Activated CD4-positive, alpha-beta memory T cell treated with anti-CD3 and anti-CD28 coated beads for 36 hours (primary cell): ENCODE measurements at regions not wholly inside any gene's neighbourhood (a gene's known extent, or its start where the extent isn't known, plus 50 kb on each side); places are given as distances from the start of the nearest gene placed in this dataset.

Experiments used
- CTCF ChIA-PET: fragments of 350-600 bp; sonication (Branson Sonifier 250); formaldehyde crosslinking; loops from one replicate; lab custom pipeline; 2021; ENCODE audit warnings: antibody characterized with exemption, inconsistent platforms; lab: Charles Lee
- POLR2A ChIA-PET: fragments of 350-600 bp; sonication (Branson Sonifier 250); formaldehyde crosslinking; loops from one replicate; lab custom pipeline; 2021; ENCODE audit warnings: antibody characterized with exemption; lab: Charles Lee
- DNase-seq: peaks from one replicate; pipeline ENCODE4 v3.0.0-alpha.2; 2020
- H3K27ac Mint-ChIP-seq: one replicate; pipeline ENCODE4 v1.8.0; 2021; ENCODE audit warnings: mixed read lengths
- H3K27me3 Mint-ChIP-seq: one replicate; pipeline ENCODE4 v1.8.0; 2021; ENCODE audit warnings: mixed read lengths
- H3K36me3 Mint-ChIP-seq: one replicate; pipeline ENCODE4 v1.8.0; 2021; ENCODE audit warnings: mixed read lengths
- H3K4me1 Mint-ChIP-seq: one replicate; pipeline ENCODE4 v1.8.0; 2021; ENCODE audit warnings: low read depth, mixed read lengths
- H3K4me3 Mint-ChIP-seq: one replicate; pipeline ENCODE4 v1.8.0; 2021; ENCODE audit warnings: mild to moderate bottlenecking, mixed read lengths
- H3K9me3 Mint-ChIP-seq: one replicate; pipeline ENCODE4 v1.8.0; 2021; ENCODE audit warnings: mixed read lengths
- intact Hi-C: fragments of 100-400 bp; cut with micrococcal nuclease; formaldehyde crosslinking; loops from one replicate; pipeline ENCODE4 v1.15.1; 2023

- intact Hi-C loops = no loop called here
- ChIA-PET CTCF (no interaction called here), POLR2A (no interaction called here)
These were observed 322.8 kb upstream of the SORCS1 start for GRCh38 chr10:107487284-107487683.

GRCh38 chr10:107485019-107485418 is 320.5 kb upstream of the SORCS1 start:
- intact Hi-C loops = no loop called here
- Mint-ChIP-seq H3K9me3 (peaks cover 14% of the 10 kb centered on the region), H3K4me3 (no peak overlapping the region), H3K27ac (no peak overlapping the region), H3K4me1 (no peaks in the 10 kb centered on the region), H3K36me3 (no peaks in the 10 kb centered on the region), H3K27me3 (no peaks in the 10 kb centered on the region)
- ChIA-PET CTCF (no interaction called here), POLR2A (no interaction called here)
- DNase-seq = no peak

More at GRCh38 chr10:107487284-107487683, 322.8 kb upstream of the SORCS1 start:
- no peak for DNase-seq
- no peaks in the 10 kb centered on the region for H3K36me3 Mint-ChIP-seq
- peaks cover 14% of the 10 kb centered on the region for H3K9me3 Mint-ChIP-seq
- H3K4me1 Mint-ChIP-seq = no peaks in the 10 kb centered on the region
- no peak overlapping the region for H3K4me3 Mint-ChIP-seq
- no peak overlapping the region for H3K27ac Mint-ChIP-seq
- no peaks in the 10 kb centered on the region for H3K27me3 Mint-ChIP-seq

- Mint-ChIP-seq H3K27ac (no peak overlapping the region), H3K4me3 (no peak overlapping the region), H3K9me3 (peaks cover 13% of the 10 kb centered on the region), H3K4me1 (no peaks in the 10 kb centered on the region), H3K27me3 (no peaks in the 10 kb centered on the region), H3K36me3 (no peaks in the 10 kb centered on the region)
- no peak for DNase-seq
- POLR2A ChIA-PET = no interaction called here
- intact Hi-C loops = no loop called here
- CTCF ChIA-PET = no interaction called here
These were observed 317.4 kb upstream of the SORCS1 start for GRCh38 chr10:107481881-107482280.

GRCh38 chr10:107481224-107481623 is 316.7 kb upstream of the SORCS1 start:
- no peaks in the 10 kb centered on the region for H3K4me1 Mint-ChIP-seq
- POLR2A ChIA-PET = no interaction called here
- DNase-seq = no peak

GRCh38 chr10:107480781-107481180 is 316.3 kb upstream of the SORCS1 start:
- POLR2A ChIA-PET = no interaction called here
- Mint-ChIP-seq H3K4me3 (no peak overlapping the region), H3K4me1 (no peaks in the 10 kb centered on the region), H3K27me3 (no peaks in the 10 kb centered on the region), H3K9me3 (peaks cover 19% of the 10 kb centered on the region), H3K36me3 (no peaks in the 10 kb centered on the region), H3K27ac (no peak overlapping the region)
- DNase-seq = no peak
- intact Hi-C loops = no loop called here
- CTCF ChIA-PET = no interaction called here

More at GRCh38 chr10:107481224-107481623, 316.7 kb upstream of the SORCS1 start:
- no peaks in the 10 kb centered on the region for H3K36me3 Mint-ChIP-seq
- CTCF ChIA-PET = no interaction called here
- peaks cover 16% of the 10 kb centered on the region for H3K9me3 Mint-ChIP-seq
- no peaks in the 10 kb centered on the region for H3K27me3 Mint-ChIP-seq
- intact Hi-C loops = no loop called here
- no peak overlapping the region for H3K27ac Mint-ChIP-seq
- H3K4me3 Mint-ChIP-seq = no peak overlapping the region

DNA sequence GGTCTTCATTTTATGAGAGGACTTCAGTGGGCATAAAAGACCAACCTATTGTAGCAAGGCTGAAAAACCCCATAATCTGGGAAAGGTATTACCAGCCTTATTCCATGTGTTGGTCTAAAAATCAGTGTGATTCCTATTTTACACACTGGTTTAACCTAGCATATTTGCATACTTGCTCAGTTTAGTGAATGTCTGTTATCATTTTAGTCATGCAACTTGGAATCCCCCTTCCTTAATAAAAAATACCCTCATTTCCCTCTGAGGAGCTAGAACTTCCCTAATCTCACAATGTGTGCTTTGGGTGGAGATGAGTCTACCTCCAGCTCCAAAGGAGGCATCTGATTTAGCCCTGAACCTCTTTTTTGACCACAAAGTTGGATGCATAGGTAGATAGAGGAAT is 312.8 kb upstream of the SORCS1 start:
- intact Hi-C loops = no loop called here
- H3K27me3 Mint-ChIP-seq = no peaks in the 10 kb centered on the region
- no peaks in the 10 kb centered on the region for H3K36me3 Mint-ChIP-seq
- no peak for DNase-seq
- H3K27ac Mint-ChIP-seq = no peak overlapping the region
- H3K4me3 Mint-ChIP-seq = no peak overlapping the region
- POLR2A ChIA-PET = no interaction called here
- CTCF ChIA-PET = interaction anchor here (0.6 kb wide), 1 partner anchor 83 kb away, joined by 5 read pairs; no protein-coding TSS in a partner anchor
- H3K4me1 Mint-ChIP-seq = no peaks in the 10 kb centered on the region
- H3K9me3 Mint-ChIP-seq = peaks cover 16% of the 10 kb centered on the region

GRCh38 chr10:107476408-107476807 is 311.9 kb upstream of the SORCS1 start:
- H3K9me3 Mint-ChIP-seq = peaks cover 21% of the 10 kb centered on the region
- no peaks in the 10 kb centered on the region for H3K27me3 Mint-ChIP-seq
- POLR2A ChIA-PET = no interaction called here
- intact Hi-C loops = no loop called here
- CTCF ChIA-PET = interaction anchor here (0.6 kb wide), 1 partner anchor 84 kb away, joined by 5 read pairs; no protein-coding TSS in a partner anchor
- no peak overlapping the region for H3K4me3 Mint-ChIP-seq
- H3K27ac Mint-ChIP-seq = no peak overlapping the region
- DNase-seq = no peak
- H3K4me1 Mint-ChIP-seq = no peaks in the 10 kb centered on the region
- no peaks in the 10 kb centered on the region for H3K36me3 Mint-ChIP-seq

DNA sequence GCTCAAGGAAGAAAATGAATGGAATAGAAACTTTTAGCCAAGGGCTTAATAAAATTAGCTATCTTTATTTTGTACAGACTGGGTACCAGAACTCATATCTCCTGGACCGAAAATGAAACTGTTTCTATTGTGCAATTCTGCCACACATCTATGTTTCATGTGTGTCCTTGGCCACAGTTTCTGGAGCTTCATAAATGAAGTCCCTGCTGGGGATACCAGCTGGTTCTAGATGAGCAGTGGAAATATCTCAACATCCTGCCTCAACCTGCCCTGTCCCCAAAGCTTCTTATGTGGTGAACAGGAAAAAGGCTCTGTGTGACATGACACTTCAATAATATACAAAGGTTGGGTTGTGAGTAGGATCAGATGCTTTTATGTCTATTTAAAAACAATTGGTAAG is 310.1 kb upstream of the SORCS1 start:
- CTCF ChIA-PET = no interaction called here
- POLR2A ChIA-PET = no interaction called here
- DNase-seq = no peak
- H3K27ac Mint-ChIP-seq = no peak overlapping the region
- intact Hi-C loops = no loop called here
- H3K4me3 Mint-ChIP-seq = no peak overlapping the region
- no peaks in the 10 kb centered on the region for H3K4me1 Mint-ChIP-seq
- no peaks in the 10 kb centered on the region for H3K27me3 Mint-ChIP-seq
- H3K9me3 Mint-ChIP-seq = peaks cover 23% of the 10 kb centered on the region
- H3K36me3 Mint-ChIP-seq = no peaks in the 10 kb centered on the region

DNA sequence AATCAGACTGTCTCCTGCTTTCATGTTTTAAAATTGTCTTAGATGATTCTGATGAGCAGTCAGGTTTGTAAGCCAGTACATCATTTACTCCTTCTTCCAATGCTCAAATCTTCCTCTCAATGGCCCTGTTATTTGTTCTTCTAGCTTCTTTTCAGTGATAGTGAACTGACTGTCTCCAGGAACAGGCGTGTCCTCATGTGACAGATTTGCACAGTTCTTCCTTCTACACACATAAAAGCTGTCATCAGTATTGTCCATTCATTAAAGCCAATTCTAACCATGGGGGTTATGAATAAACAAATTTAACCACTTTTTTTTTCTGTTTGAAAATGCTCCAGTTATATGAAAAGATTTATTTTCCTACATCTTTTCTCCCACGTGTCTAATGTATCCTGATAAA is 308.7 kb upstream of the SORCS1 start:
- no peak overlapping the region for H3K27ac Mint-ChIP-seq
- DNase-seq = no peak
- intact Hi-C loops = no loop called here

GRCh38 chr10:107471911-107472310 is 307.4 kb upstream of the SORCS1 start:
- Mint-ChIP-seq H3K4me1 (no peaks in the 10 kb centered on the region), H3K4me3 (no peak overlapping the region), H3K9me3 (peaks cover 21% of the 10 kb centered on the region), H3K27me3 (no peaks in the 10 kb centered on the region), H3K36me3 (no peaks in the 10 kb centered on the region), H3K27ac (no peak overlapping the region)
- ChIA-PET POLR2A (no interaction called here), CTCF (no interaction called here)
- DNase-seq = no peak
- intact Hi-C loops = no loop called here

More for the DNA sequence above, 308.7 kb upstream of the SORCS1 start:
- Mint-ChIP-seq H3K4me1 (no peaks in the 10 kb centered on the region), H3K27me3 (no peaks in the 10 kb centered on the region), H3K4me3 (no peak overlapping the region), H3K36me3 (no peaks in the 10 kb centered on the region), H3K9me3 (peaks cover 23% of the 10 kb centered on the region)
- ChIA-PET POLR2A (no interaction called here), CTCF (no interaction called here)

GRCh38 chr10:107453561-107453960 is 289.1 kb upstream of the SORCS1 start:
- CTCF ChIA-PET = no interaction called here
- Mint-ChIP-seq H3K4me1 (no peaks in the 10 kb centered on the region), H3K27me3 (no peaks in the 10 kb centered on the region), H3K9me3 (peaks cover 12% of the 10 kb centered on the region), H3K36me3 (no peaks in the 10 kb centered on the region), H3K4me3 (no peak overlapping the region), H3K27ac (no peak overlapping the region)
- intact Hi-C loops = no loop called here
- no peak for DNase-seq
- POLR2A ChIA-PET = no interaction called here

DNA sequence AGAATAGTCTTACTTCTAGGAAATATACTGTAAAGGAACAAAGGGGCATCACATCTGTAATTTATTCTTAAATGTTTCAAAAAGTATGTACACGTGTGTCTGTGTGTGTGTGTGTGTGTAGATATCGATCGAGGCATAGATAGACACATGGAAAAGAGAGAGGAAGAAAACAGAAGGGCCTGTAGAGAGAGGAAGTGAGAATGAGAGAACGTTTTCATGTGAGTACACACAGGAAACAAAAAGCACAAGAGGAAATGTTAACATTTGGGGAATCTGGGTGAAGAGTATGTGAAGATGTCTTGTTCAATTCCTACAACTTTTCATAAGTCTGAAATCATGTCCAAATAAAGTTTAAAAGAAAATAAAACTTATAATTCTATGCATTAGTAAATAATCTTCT is 286.5 kb upstream of the SORCS1 start:
- Mint-ChIP-seq H3K9me3 (peaks cover 14% of the 10 kb centered on the region), H3K4me3 (no peak overlapping the region), H3K27ac (no peak overlapping the region), H3K4me1 (no peaks in the 10 kb centered on the region), H3K36me3 (no peaks in the 10 kb centered on the region), H3K27me3 (no peaks in the 10 kb centered on the region)
- CTCF ChIA-PET = no interaction called here
- DNase-seq = no peak
- intact Hi-C loops = no loop called here
- POLR2A ChIA-PET = no interaction called here

GRCh38 chr10:107450056-107450455 is 285.6 kb upstream of the SORCS1 start:
- CTCF ChIA-PET = no interaction called here

More at GRCh38 chr10:107450056-107450455, 285.6 kb upstream of the SORCS1 start:
- no peaks in the 10 kb centered on the region for H3K4me1 Mint-ChIP-seq
- POLR2A ChIA-PET = no interaction called here
- no peak overlapping the region for H3K4me3 Mint-ChIP-seq
- DNase-seq = no peak
- H3K27ac Mint-ChIP-seq = no peak overlapping the region
- peaks cover 18% of the 10 kb centered on the region for H3K9me3 Mint-ChIP-seq
- no peaks in the 10 kb centered on the region for H3K36me3 Mint-ChIP-seq
- intact Hi-C loops = no loop called here
- no peaks in the 10 kb centered on the region for H3K27me3 Mint-ChIP-seq
